Lung (tissue), 11 donors: ENCODE measurements at regions not wholly inside any gene's neighbourhood (a gene's known extent, or its start where the extent isn't known, plus 50 kb on each side); places are given as distances from the start of the nearest gene placed in this dataset.
"Not testable (repeated sequence)": the region's sequence is repeated elsewhere in the genome, so short reads cannot be mapped to it uniquely, and the experiment has no call there.

ENCODE experiments used
- ATAC-seq: fragments of 200-7000 bp; cut with Tn5 transposase; one replicate; pipeline ENCODE4 v1.9.1; 2020; ENCODE audit warnings: moderate number of reproducible peaks; ENCODE audit not compliant: insufficient read depth, low FRiP score
- DNase-seq, 3 donors: peaks; one replicate each; pipeline ENCODE4 v3.0.0-alpha.2; 2013 to 2017
- H3K27ac ChIP-seq, 2 donors: one replicate each; pipeline ENCODE4 v1.5.1; 2013; ENCODE audit warnings: mild to moderate bottlenecking in 2 of 2, moderate library complexity in 2 of 2, control low read depth in 1 of 2, inconsistent platforms in 1 of 2, low read depth in 1 of 2, low read length in 1 of 2
- H3K27me3 ChIP-seq, 3 donors: one replicate each; pipeline ENCODE4 v1.5.1; 2013; ENCODE audit warnings: low read length in 2 of 3; ENCODE audit not compliant: control insufficient read depth in 3 of 3, insufficient read depth in 3 of 3
- H3K36me3 ChIP-seq, 4 donors: one replicate each; pipeline ENCODE4 v1.5.1; 2013; ENCODE audit warnings: low read length in 4 of 4, mild to moderate bottlenecking in 1 of 4, moderate library complexity in 1 of 4; ENCODE audit not compliant: control insufficient read depth in 4 of 4, insufficient read depth in 4 of 4
- H3K4me1 ChIP-seq, 5 donors: one replicate each; pipeline ENCODE4 v1.5.1; 2013; ENCODE audit warnings: low read length in 5 of 5, mild to moderate bottlenecking in 2 of 5, moderate library complexity in 1 of 5; ENCODE audit not compliant: control insufficient read depth in 5 of 5, insufficient read depth in 5 of 5
- H3K4me3 ChIP-seq: one replicate; pipeline ENCODE4 v1.5.1; 2013; ENCODE audit warnings: mild to moderate bottlenecking, control low read depth, moderate library complexity
- H3K9ac ChIP-seq, 2 donors: one replicate each; pipeline ENCODE4 v1.5.1; 2013; ENCODE audit warnings: low read length in 2 of 2, control low read depth in 1 of 2; ENCODE audit not compliant: insufficient read depth in 1 of 2
- H3K9me3 ChIP-seq, 4 donors: one replicate each; pipeline ENCODE4 v1.5.1; 2013; ENCODE audit warnings: low read length in 3 of 4, mild to moderate bottlenecking in 1 of 4, moderate library complexity in 1 of 4; ENCODE audit not compliant: control insufficient read depth in 4 of 4, insufficient read depth in 3 of 4
- WGBS, 2 donors: extraction: QIAGEN DNeasy Blood & Tissue Kit; methylation state at CpG; one replicate each; pipeline ENCODE4 v1.1.7; 2013; 5-methylcytosine and 5-hydroxymethylcytosine counted together
- TF ChIP-seq, protein P1 (sequence below): IDR thresholded peaks from 2 replicates; pipeline ENCODE4 v1.5.1; 2012; ENCODE audit warnings: mild to moderate bottlenecking; ENCODE audit errors: control extremely low read depth, extremely low read depth
- donor health status: control.
- donor health status: control.
- donor health status: Bipolar disorder and iron deficiency.
- donor health status: healthy.
- donor health status: DM: yes; HTN: yes; CAD: no.

DNA sequence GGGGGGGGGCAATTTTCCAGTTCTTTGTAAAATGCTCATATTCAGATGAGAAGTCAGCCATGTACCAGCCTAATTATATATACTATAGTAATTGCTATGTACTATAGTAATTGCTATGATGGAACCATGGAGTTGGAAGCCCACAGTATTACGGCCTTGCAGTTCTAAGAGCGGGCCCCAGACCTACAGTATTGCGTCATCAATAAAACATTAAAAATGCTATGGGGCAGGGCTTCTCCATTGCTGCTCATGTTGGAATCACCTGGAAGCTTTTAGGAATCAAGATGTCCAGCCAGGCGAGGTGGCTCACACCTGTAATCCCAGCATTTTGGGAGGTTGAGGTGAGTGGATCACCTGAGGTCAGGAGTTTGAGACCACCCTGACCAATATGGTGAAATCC lies 443.7 kb upstream of the GRM7 start:
- TF ChIP-seq, protein P1, sequence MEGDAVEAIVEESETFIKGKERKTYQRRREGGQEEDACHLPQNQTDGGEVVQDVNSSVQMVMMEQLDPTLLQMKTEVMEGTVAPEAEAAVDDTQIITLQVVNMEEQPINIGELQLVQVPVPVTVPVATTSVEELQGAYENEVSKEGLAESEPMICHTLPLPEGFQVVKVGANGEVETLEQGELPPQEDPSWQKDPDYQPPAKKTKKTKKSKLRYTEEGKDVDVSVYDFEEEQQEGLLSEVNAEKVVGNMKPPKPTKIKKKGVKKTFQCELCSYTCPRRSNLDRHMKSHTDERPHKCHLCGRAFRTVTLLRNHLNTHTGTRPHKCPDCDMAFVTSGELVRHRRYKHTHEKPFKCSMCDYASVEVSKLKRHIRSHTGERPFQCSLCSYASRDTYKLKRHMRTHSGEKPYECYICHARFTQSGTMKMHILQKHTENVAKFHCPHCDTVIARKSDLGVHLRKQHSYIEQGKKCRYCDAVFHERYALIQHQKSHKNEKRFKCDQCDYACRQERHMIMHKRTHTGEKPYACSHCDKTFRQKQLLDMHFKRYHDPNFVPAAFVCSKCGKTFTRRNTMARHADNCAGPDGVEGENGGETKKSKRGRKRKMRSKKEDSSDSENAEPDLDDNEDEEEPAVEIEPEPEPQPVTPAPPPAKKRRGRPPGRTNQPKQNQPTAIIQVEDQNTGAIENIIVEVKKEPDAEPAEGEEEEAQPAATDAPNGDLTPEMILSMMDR, result no peak
- Histone ChIP-seq H3K27ac (no peak overlapping the region), H3K4me3 (no peak overlapping the region), H3K4me1 (no peaks in the 10 kb centered on the region), H3K9ac (no peak overlapping the region), H3K36me3 (no peaks in the 10 kb centered on the region), H3K9me3 (peaks cover 0 to 2% (median 0%) of the 10 kb centered on the region in 4 donors), H3K27me3 (no peaks in the 10 kb centered on the region)
- WGBS, 2 donors, result 70 to 80% methylated on average over 4 of the region's 4 CpGs
- DNase-seq (no peak), ATAC-seq (no peak)

DNA sequence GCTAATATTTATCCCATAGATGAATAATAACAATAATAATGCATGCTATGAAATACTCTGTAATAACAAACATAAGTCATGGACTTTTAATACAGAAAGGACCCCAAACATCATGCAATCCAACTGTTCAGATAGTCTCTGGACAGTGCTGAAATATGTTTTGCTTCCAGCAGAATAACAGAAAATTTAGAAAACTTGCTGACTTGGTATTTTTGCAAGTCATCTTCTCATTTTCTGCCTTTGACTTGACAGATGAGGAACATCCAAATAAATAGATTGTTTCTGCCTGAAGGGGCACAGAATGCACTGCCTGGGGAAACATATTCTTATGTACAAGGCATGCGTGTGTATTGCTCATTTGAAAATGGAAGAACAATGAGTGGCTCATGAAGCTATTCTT lies 442.4 kb upstream of the GRM7 start:
- Histone ChIP-seq H3K27ac (no peak overlapping the region), H3K9me3 (peaks cover 0 to 2% (median 0%) of the 10 kb centered on the region in 4 donors), H3K4me1 (no peaks in the 10 kb centered on the region), H3K9ac (no peak overlapping the region), H3K27me3 (no peaks in the 10 kb centered on the region), H3K36me3 (no peaks in the 10 kb centered on the region), H3K4me3 (no peak overlapping the region)
- TF ChIP-seq, protein P1, result no peak
- WGBS, 2 donors, result 86 to 96% methylated on average over 1 of the region's 1 CpG
- no peak for DNase-seq
- ATAC-seq, result no peak

DNA sequence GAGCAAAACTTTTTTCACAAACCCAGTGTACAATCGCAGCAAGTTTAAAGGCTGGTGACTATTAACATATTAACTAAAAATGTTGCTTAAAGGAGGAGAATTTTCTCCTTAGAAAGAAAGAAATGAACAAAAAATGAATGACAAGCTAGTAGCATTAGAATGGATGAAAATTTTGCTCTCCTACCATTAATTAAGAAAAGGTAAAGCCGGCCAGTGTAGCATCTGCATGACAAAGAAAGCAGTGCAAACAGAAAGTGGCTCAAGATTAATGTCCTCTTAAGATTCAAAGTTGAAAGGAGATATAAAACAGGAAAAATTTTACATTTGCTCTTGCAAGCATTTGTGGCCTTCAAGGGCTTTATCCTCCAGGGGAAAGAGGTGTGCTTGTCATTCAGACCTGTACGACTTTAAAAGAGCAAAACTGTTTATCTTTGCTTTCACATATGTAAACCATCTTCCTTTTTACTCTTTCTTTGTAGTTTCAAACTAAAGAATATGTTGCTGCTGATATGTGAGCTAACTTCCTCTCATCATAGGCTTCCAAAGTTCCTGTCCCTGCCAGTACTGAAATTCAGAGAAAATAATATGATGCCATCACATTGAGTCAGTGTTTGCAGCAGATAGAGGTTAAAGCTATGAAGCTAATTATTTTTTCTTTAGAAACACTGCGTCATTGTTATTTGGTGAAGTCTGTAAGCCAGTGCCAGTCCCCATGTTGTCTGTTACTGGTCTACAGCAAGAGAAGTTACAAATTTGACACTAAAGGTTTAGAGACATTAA lies 439.1 kb upstream of the GRM7 start:
- peaks cover 0 to 11% (median 2%) of the 10 kb centered on the region in 4 donors for H3K9me3 ChIP-seq
- no peak overlapping the region for H3K27ac ChIP-seq
- H3K9ac ChIP-seq, result no peak overlapping the region
- no peak overlapping the region for H3K4me3 ChIP-seq
- TF ChIP-seq, protein P1, result no peak
- no peaks in the 10 kb centered on the region for H3K27me3 ChIP-seq
- H3K4me1 ChIP-seq, result no peaks in the 10 kb centered on the region
- no peak for ATAC-seq
- WGBS, 2 donors, result 44 to 46% methylated on average over 4 of the region's 4 CpGs
- DNase-seq, result no peak
- no peaks in the 10 kb centered on the region for H3K36me3 ChIP-seq

DNA sequence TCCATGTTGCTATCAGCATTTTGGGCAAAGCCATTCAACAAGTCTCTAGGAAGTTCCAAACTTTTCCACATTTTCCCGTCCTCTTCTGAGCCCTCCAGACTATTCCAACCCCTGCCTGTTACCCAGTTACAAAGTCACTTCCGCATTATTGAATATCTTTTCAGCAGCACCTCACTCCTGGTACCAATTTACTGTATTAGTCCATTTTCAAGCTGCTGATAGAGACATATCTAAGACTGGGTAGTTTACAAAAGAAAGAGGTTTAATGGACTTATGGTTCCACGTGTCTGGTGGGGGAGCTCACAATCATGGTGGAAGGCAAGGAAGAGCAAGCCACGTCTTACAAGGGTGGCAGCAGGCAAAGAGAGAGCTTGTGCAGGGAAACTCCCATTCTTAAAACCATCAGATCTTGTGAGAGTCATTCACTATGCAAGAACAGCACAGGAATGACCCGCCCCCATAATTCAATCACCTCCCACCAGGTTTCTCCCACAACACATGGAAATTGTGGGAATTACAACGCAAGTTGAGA lies 435.6 kb upstream of the GRM7 start:
- Histone ChIP-seq H3K27ac (no peak overlapping the region), H3K4me1 (no peaks in the 10 kb centered on the region), H3K9me3 (peaks cover 0 to 11% (median 2%) of the 10 kb centered on the region in 4 donors), H3K36me3 (no peaks in the 10 kb centered on the region), H3K27me3 (no peaks in the 10 kb centered on the region), H3K4me3 (no peak overlapping the region), H3K9ac (no peak overlapping the region)
- 87 to 88% methylated on average over 6 of the region's 6 CpGs for WGBS, 2 donors
- DNase-seq, result no peak
- no peak for ATAC-seq
- TF ChIP-seq, protein P1, result no peak

DNA sequence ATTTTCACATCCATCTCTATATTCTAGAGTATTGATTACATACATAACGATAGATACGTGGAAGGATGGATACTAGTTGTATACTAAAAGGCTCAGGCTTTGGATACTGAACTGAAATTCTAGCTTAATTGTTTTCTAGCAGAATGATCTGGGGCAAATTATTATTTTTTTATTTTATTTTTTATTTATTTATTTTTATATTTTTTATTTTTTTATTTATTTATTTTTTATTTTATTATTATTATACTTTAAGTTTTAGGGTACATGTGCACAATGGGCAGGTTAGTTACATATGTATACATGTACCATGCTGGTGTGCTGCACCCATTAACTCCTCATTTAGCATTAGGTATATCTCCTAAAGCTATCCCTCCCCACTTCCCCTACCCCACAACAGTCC lies 432.6 kb upstream of the GRM7 start:
- H3K4me3 ChIP-seq, H3K27ac ChIP-seq, H3K36me3 ChIP-seq, H3K4me1 ChIP-seq, H3K27me3 ChIP-seq, DNase-seq, H3K9ac ChIP-seq, ATAC-seq: not testable (repeated sequence)
- peaks cover 0 to 11% (median 2%) of the 10 kb centered on the region in 4 donors for H3K9me3 ChIP-seq
- 100% methylated on average over 2 of the region's 2 CpGs for WGBS, 2 donors
